IMR-90 (cell line): ENCODE measurements at regions not wholly inside any gene's neighbourhood (a gene's known extent, or its start where the extent isn't known, plus 50 kb on each side); places are given as distances from the start of the nearest gene placed in this dataset.

Source experiments
- ATAC-seq: fragments of 200-7000 bp; cut with Tn5 transposase; 2 replicates; pipeline ENCODE4 v1.9.1; 2020; ENCODE audit warnings: low read depth, mild to moderate bottlenecking, moderate library complexity
- BruUV-seq: library from RNA; stranded (reverse); fragments of 400-500 nt; replicated peaks from 2 replicates; lab custom pipeline; 2021; lab: Mats Ljungman, UMichigan
- CTCF ChIA-PET: fragments of 300-600 bp; formaldehyde crosslinking; extraction: SDS; loops from one replicate; lab custom pipeline; 2021; ENCODE audit warnings: antibody characterized with exemption; lab: Yijun Ruan, JAX
- POLR2A ChIA-PET: fragments of 300-600 bp; sonication (Branson Sonifier 250); formaldehyde crosslinking; loops from one replicate; lab custom pipeline; 2022; ENCODE audit warnings: antibody characterized with exemption; ENCODE audit not compliant: unreplicated experiment; lab: Charles Lee
- DNase-seq: peaks from one replicate; pipeline ENCODE4 v3.0.0; 2013
- H2AFZ ChIP-seq: replicated peaks from 2 replicates; pipeline ENCODE3; 2013; ENCODE audit warnings: low read length, mild to moderate bottlenecking; ENCODE audit not compliant: poor library complexity
- H2AK5ac ChIP-seq: 2 replicates; pipeline ENCODE4 v1.6.1; 2013; ENCODE audit warnings: low read depth, low read length, inconsistent platforms
- H2AK9ac ChIP-seq: replicated peaks from 2 replicates; pipeline ENCODE3; 2013; ENCODE audit warnings: mild to moderate bottlenecking, low read depth, low read length, moderate library complexity; ENCODE audit not compliant: poor library complexity
- H2BK120ac ChIP-seq: 2 replicates; pipeline ENCODE4 v1.6.1; 2013; ENCODE audit warnings: low read depth, low read length, inconsistent platforms
- H2BK15ac ChIP-seq: 3 replicates; pipeline ENCODE4 v1.6.1; 2013; ENCODE audit warnings: low read depth, low read length, inconsistent platforms
- H2BK20ac ChIP-seq: 2 replicates; pipeline ENCODE4 v1.6.1; 2013; ENCODE audit warnings: low read depth, mild to moderate bottlenecking, inconsistent platforms, low read length, moderate library complexity
- H2BK5ac ChIP-seq: 2 replicates; pipeline ENCODE4 v1.6.1; 2013; ENCODE audit warnings: mild to moderate bottlenecking, low read depth, low read length, inconsistent platforms; ENCODE audit not compliant: poor library complexity, severe bottlenecking
- H3K14ac ChIP-seq: replicated peaks from 2 replicates; pipeline ENCODE4 v1.6.1; 2013; ENCODE audit warnings: low read depth, low read length, inconsistent platforms
- H3K18ac ChIP-seq: 2 replicates; pipeline ENCODE4 v1.6.1; 2013; ENCODE audit warnings: low read depth, low read length, control low read depth
- H3K23ac ChIP-seq: 2 replicates; pipeline ENCODE4 v1.6.1; 2013; ENCODE audit warnings: low read depth, low read length, inconsistent platforms
- H3K27ac ChIP-seq: 2 replicates; pipeline ENCODE4 v1.5.1; 2013; ENCODE audit warnings: mild to moderate bottlenecking, control low read depth, low read length; ENCODE audit not compliant: insufficient read depth
- H3K27me3 ChIP-seq: 2 replicates; pipeline ENCODE4 v1.6.1; 2013; ENCODE audit warnings: low read length; ENCODE audit not compliant: control insufficient read depth, insufficient read depth
- H3K36me3 ChIP-seq: 2 replicates; pipeline ENCODE4 v1.6.1; 2013; ENCODE audit warnings: low read length, mixed read lengths; ENCODE audit not compliant: control insufficient read depth, insufficient read depth
- H3K4ac ChIP-seq: 2 replicates; pipeline ENCODE4 v1.6.1; 2013; ENCODE audit warnings: low read depth, low read length, inconsistent platforms
- H3K4me1 ChIP-seq: 2 replicates; pipeline ENCODE4 v1.6.1; 2013; ENCODE audit warnings: low read length, mixed read lengths; ENCODE audit not compliant: control insufficient read depth, insufficient read depth
- H3K4me2 ChIP-seq: 2 replicates; pipeline ENCODE4 v1.6.1; 2013; ENCODE audit warnings: low read depth, mild to moderate bottlenecking, control low read depth, low read length, moderate library complexity
- H3K4me3 ChIP-seq: 2 replicates; pipeline ENCODE4 v1.5.1; 2013; ENCODE audit warnings: low read depth, mild to moderate bottlenecking, control low read depth, low read length, moderate library complexity; ENCODE audit not compliant: insufficient read depth
- H3K56ac ChIP-seq: 2 replicates; pipeline ENCODE4 v1.6.1; 2013; ENCODE audit warnings: low read length, inconsistent platforms; ENCODE audit not compliant: insufficient read depth; ENCODE audit errors: extremely low read depth
- H3K79me1 ChIP-seq, 2 experiments: 2 replicates each; pipeline ENCODE4 v1.6.1; 2013; ENCODE audit warnings: low read length in 2 of 2, inconsistent platforms in 1 of 2, low read depth in 1 of 2
- H3K9ac ChIP-seq: 2 replicates; pipeline ENCODE4 v1.6.1; 2013; ENCODE audit warnings: low read depth, low read length, control low read depth
- H3K9me1 ChIP-seq: 2 replicates; pipeline ENCODE4 v1.6.1; 2013; ENCODE audit warnings: low read length, inconsistent platforms; ENCODE audit not compliant: insufficient read depth
- H3K9me3 ChIP-seq: 2 replicates; pipeline ENCODE4 v1.6.1; 2013; ENCODE audit warnings: low read length; ENCODE audit not compliant: control insufficient read depth, insufficient read depth
- H4K20me1 ChIP-seq: 2 replicates; pipeline ENCODE4 v1.6.1; 2013; ENCODE audit warnings: low read length, inconsistent platforms; ENCODE audit not compliant: insufficient read depth
- H4K5ac ChIP-seq: 2 replicates; pipeline ENCODE4 v1.6.1; 2013; ENCODE audit warnings: mild to moderate bottlenecking, low read depth, low read length, control low read depth
- H4K8ac ChIP-seq, 2 experiments: 2 replicates each; pipeline ENCODE4 v1.6.1; 2013; ENCODE audit warnings: low read depth in 2 of 2, low read length in 2 of 2, control low read depth in 1 of 2, inconsistent platforms in 1 of 2
- H4K91ac ChIP-seq: 2 replicates; pipeline ENCODE4 v1.6.1; 2013; ENCODE audit warnings: low read depth, low read length, inconsistent platforms; ENCODE audit not compliant: insufficient read depth
- CEBPB ChIP-seq: IDR thresholded peaks from 2 replicates; pipeline ENCODE4 v1.6.1; 2012; ENCODE audit warnings: low read depth, low read length, improper control_type of control experiment
- WGBS, 2 experiments: methylation state at CpG; one replicate each; pipeline versions ENCODE4 v1.1.5 to v1.1.7; 2013; ENCODE audit warnings: missing lambda C conversion rate in 2 of 2; ENCODE audit not compliant: insufficient read length in 1 of 2; ENCODE audit errors: extremely low coverage in 2 of 2; 5-methylcytosine and 5-hydroxymethylcytosine counted together
- dilution Hi-C: fragments of 300-500 bp; cut with HindIII; formaldehyde crosslinking; loops from one replicate; pipeline ENCODE4 v1.14.3; 2018; ENCODE audit warnings: low sequenced_read_pairs; ENCODE audit not compliant: unreplicated experiment
- in situ Hi-C: fragments of 300-500 bp; cut with MboI; formaldehyde crosslinking; loops from 3 replicates; pipeline ENCODE4 v1.14.3; 2019; ENCODE audit warnings: low sequenced_read_pairs, inconsistent platforms, mixed read lengths
- intact Hi-C: fragments of 100-400 bp; cut with micrococcal nuclease; formaldehyde crosslinking; loops from 2 replicates; pipeline ENCODE4 v1.10.0; 2022
- TF ChIP-seq, protein P1 (sequence below): fragments of 150-350 bp; IDR thresholded peaks from 2 replicates; pipeline ENCODE4 v1.6.1; 2016; ENCODE audit warnings: low read depth, mild to moderate bottlenecking, low read length, moderate library complexity, borderline replicate concordance

DNA sequence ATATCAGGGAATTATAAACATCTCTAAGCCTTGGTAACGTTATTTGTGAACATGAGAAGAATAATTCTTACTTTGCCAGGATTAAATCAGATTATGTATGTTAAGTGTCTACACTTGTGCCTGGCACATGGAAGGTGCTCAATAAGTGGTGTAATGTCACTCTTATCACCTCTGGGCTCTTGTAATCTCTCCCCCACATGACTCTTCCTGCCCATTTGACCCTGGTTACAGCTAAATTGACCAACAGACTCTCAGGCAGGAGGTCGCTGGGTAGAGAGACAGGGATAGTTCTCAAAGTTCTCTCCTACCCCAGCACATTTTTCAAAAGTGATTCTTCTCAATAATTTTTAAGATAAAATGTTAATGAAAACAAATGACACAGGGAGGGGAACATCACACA lies 137.8 kb upstream of the FRMD6 start:
- Histone ChIP-seq H3K27ac (no peak overlapping the region), H3K56ac (no peak overlapping the region), H3K23ac (no peak overlapping the region), H2BK20ac (no peak overlapping the region), H3K4me2 (no peak overlapping the region), H4K8ac (no peak overlapping the region), H3K4me3 (no peak overlapping the region), H2BK15ac (no peak overlapping the region), H2AK9ac (no peak overlapping the region), H2AK5ac (peak overlapping the region; percentile 51; the same call in 1 of the 2 replicates), H2BK120ac (peak overlapping the region; percentile 3; the same call in 1 of the 2 replicates), H3K4me1 (no peaks in the 10 kb centered on the region), H4K5ac (no peak overlapping the region), H3K9ac (no peak overlapping the region), H4K91ac (no peak overlapping the region; the same call in 1 of the 2 replicates), H3K36me3 (no peaks in the 10 kb centered on the region), H3K18ac (no peak overlapping the region), H2AFZ (no peak overlapping the region), H4K20me1 (no peaks in the 10 kb centered on the region), H2BK5ac (no peak overlapping the region), H3K9me1 (no peaks in the 10 kb centered on the region), H3K27me3 (no peaks in the 10 kb centered on the region), H3K9me3 (no peaks in the 10 kb centered on the region), H3K79me1 (no peaks in the 10 kb centered on the region), H3K14ac (no peak overlapping the region), H3K4ac (no peak overlapping the region)
- ChIA-PET POLR2A (no interaction called here), CTCF (no interaction called here)
- in situ Hi-C loops = no loop called here
- TF ChIP-seq, protein P1, sequence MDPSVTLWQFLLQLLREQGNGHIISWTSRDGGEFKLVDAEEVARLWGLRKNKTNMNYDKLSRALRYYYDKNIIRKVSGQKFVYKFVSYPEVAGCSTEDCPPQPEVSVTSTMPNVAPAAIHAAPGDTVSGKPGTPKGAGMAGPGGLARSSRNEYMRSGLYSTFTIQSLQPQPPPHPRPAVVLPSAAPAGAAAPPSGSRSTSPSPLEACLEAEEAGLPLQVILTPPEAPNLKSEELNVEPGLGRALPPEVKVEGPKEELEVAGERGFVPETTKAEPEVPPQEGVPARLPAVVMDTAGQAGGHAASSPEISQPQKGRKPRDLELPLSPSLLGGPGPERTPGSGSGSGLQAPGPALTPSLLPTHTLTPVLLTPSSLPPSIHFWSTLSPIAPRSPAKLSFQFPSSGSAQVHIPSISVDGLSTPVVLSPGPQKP = no peak
- no peak for TF ChIP-seq CEBPB
- DNase-seq (no peak), ATAC-seq (no peak)
- no CpG with 5 or more reads among the region's 2 CpGs for WGBS, 2 experiments
- dilution Hi-C loops = no loop called here
- BruUV-seq = no TSS peak
- intact Hi-C loops = no loop called here
